GM11168 (cell line): ENCODE measurements at regions not wholly inside any gene's neighbourhood (a gene's known extent, or its start where the extent isn't known, plus 50 kb on each side); places are given as distances from the start of the nearest gene placed in this dataset.
"Not testable (repeated sequence)": the region's sequence is repeated elsewhere in the genome, so short reads cannot be mapped to it uniquely, and the experiment has no call there.

ENCODE experiments used
- in situ Hi-C: fragments of 300-500 bp; cut with MboI; formaldehyde crosslinking; loops from one replicate; pipeline ENCODE4 v1.12.0; 2022; ENCODE audit warnings: low sequenced_read_pairs; ENCODE audit not compliant: unreplicated experiment

GRCh38 chr6:112401083-112401482 is 54.0 kb downstream of the RFPL4B start:
- in situ Hi-C loops = no loop called here

GRCh38 chr6:112407101-112407590 is 60.0 kb downstream of the RFPL4B start:
- in situ Hi-C loops = no loop called here

- in situ Hi-C loops = no loop called here
Measured at GRCh38 chr6:112408522-112408921, 61.4 kb downstream of the RFPL4B start.

GRCh38 chr6:112409311-112409710 is 62.2 kb downstream of the RFPL4B start:
- in situ Hi-C loops = no loop called here

- in situ Hi-C loops = no loop called here
Measured at GRCh38 chr6:112413780-112414179, 66.7 kb downstream of the RFPL4B start.

- in situ Hi-C loops = no loop called here
Measured at GRCh38 chr6:112415366-112415765, 68.2 kb downstream of the RFPL4B start.

GRCh38 chr6:112416866-112417265 is 69.7 kb downstream of the RFPL4B start:
- in situ Hi-C loops = no loop called here

GRCh38 chr6:112427011-112427410 is 79.9 kb downstream of the RFPL4B start:
- in situ Hi-C loops = not testable (repeated sequence)

GRCh38 chr6:112427499-112427898 is 80.4 kb downstream of the RFPL4B start:
- in situ Hi-C loops = no loop called here

- in situ Hi-C loops = no loop called here
Measured at GRCh38 chr6:112428477-112428876, 81.3 kb downstream of the RFPL4B start.

GRCh38 chr6:112429226-112429625 is 82.1 kb downstream of the RFPL4B start:
- in situ Hi-C loops = no loop called here

GRCh38 chr6:112431803-112432202 is 84.7 kb downstream of the RFPL4B start:
- in situ Hi-C loops = no loop called here

GRCh38 chr6:112432853-112433252 is 85.7 kb downstream of the RFPL4B start:
- in situ Hi-C loops = no loop called here

- in situ Hi-C loops = no loop called here
Measured at GRCh38 chr6:112433457-112433856, 86.3 kb downstream of the RFPL4B start.

GRCh38 chr6:112434896-112435435 is 87.8 kb downstream of the RFPL4B start:
- in situ Hi-C loops = no loop called here

GRCh38 chr6:112437058-112437457 is 89.9 kb downstream of the RFPL4B start:
- in situ Hi-C loops = no loop called here

GRCh38 chr6:112439010-112439409 is 91.9 kb downstream of the RFPL4B start:
- in situ Hi-C loops = no loop called here

GRCh38 chr6:112439432-112439831 is 92.3 kb downstream of the RFPL4B start:
- in situ Hi-C loops = no loop called here

GRCh38 chr6:112441607-112442006 is 94.5 kb downstream of the RFPL4B start:
- in situ Hi-C loops = no loop called here

- in situ Hi-C loops = no loop called here
Measured at GRCh38 chr6:112443179-112444065, 96.3 kb downstream of the RFPL4B start.

GRCh38 chr6:112448786-112449185 is 101.7 kb downstream of the RFPL4B start:
- in situ Hi-C loops = not testable (repeated sequence)

GRCh38 chr6:112450663-112451062 is 103.5 kb downstream of the RFPL4B start:
- in situ Hi-C loops = no loop called here
